ENCODE measurements at regions not wholly inside any gene's neighbourhood (a gene's known extent, or its start where the extent isn't known, plus 50 kb on each side); places are given as distances from the start of the nearest gene placed in this dataset.

GRCh38 chr7:83827036-83827435, 178.1 kb upstream of the SEMA3E start:
- TF ChIP-seq POLR2AphosphoS5 (IDR thresholded peaks at IDR 0.05; ENCODE audit: low read depth, low read length) (no peak), POLR2A (IDR thresholded peaks at IDR 0.05; ENCODE audit: low read depth, low read length) (no peak)

Measured in GM12891 (cell line).